VCaP (cell line): ENCODE measurements at regions not wholly inside any gene's neighbourhood (a gene's known extent, or its start where the extent isn't known, plus 50 kb on each side); places are given as distances from the start of the nearest gene placed in this dataset.

ENCODE experiments used
- H3K27ac ChIP-seq: fragments of 450-650 bp; 2 replicates; pipeline ENCODE4 v1.5.1; 2017
- TF ChIP-seq, protein P1 (sequence below): fragments of 450-650 bp; conservative IDR thresholded peaks from 2 replicates; pipeline ENCODE4 v1.5.1; 2017; ENCODE audit warnings: mild to moderate bottlenecking, moderate library complexity

DNA sequence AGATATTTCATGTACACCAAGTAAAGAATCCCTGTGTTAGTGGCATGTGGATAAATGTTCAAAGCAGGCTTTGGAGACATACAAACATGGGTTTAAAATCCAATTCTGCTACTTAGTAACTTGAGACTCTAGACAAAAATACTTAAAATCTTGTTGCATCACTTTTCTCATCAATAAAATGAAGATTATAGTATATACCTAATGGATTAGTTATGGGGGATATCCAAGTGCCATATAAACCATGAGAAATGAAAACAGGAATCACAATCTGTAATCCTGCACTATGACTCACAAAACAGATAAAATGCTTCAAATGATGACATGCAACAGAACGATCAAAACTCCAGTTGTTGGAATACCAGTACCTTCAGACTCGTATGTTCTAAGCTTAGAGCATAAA is 496.0 kb upstream of the RGMA start:
- no peak overlapping the region for H3K27ac ChIP-seq
- TF ChIP-seq, protein P1, sequence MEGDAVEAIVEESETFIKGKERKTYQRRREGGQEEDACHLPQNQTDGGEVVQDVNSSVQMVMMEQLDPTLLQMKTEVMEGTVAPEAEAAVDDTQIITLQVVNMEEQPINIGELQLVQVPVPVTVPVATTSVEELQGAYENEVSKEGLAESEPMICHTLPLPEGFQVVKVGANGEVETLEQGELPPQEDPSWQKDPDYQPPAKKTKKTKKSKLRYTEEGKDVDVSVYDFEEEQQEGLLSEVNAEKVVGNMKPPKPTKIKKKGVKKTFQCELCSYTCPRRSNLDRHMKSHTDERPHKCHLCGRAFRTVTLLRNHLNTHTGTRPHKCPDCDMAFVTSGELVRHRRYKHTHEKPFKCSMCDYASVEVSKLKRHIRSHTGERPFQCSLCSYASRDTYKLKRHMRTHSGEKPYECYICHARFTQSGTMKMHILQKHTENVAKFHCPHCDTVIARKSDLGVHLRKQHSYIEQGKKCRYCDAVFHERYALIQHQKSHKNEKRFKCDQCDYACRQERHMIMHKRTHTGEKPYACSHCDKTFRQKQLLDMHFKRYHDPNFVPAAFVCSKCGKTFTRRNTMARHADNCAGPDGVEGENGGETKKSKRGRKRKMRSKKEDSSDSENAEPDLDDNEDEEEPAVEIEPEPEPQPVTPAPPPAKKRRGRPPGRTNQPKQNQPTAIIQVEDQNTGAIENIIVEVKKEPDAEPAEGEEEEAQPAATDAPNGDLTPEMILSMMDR: no peak

DNA sequence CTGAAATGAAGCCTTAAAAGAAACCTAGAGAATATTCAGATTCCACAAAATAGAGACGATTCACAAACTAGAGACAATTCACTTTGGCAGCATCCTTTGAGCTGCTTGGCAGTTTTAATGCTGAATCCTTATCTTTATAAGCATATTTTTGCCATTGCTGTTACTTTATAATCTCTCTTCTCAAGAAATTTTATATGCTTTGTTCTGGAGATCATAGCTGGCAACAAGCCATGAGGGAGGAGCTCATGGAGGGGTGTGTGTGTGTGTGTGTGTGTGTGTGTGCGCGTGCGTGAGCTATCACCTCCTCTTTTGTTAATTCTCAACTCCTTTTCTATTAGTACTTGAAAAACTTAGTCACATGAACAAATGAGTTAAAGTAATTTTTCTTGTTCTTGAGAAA is 495.0 kb upstream of the RGMA start:
- TF ChIP-seq, protein P1: no peak
- no peak overlapping the region for H3K27ac ChIP-seq

DNA sequence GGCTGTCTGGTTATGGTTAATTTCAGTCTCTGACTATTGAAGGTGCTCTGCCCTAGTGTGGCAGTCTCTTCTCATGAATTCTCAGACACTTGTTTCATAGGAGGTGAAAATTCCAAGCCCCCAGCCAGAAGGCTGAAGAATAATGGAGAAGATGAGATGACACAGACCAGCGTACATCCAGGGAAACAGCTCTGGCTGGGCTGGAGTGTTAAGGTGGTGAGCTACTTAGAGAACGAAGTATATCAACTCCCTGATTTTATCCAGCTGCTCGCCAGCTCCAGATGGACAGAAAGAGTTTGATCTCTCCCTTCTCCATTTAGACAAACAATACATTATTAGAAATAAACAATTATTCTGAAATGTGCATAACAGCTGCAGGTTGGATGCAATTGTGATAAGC is 494.5 kb upstream of the RGMA start:
- TF ChIP-seq, protein P1: no peak
- no peak overlapping the region for H3K27ac ChIP-seq

DNA sequence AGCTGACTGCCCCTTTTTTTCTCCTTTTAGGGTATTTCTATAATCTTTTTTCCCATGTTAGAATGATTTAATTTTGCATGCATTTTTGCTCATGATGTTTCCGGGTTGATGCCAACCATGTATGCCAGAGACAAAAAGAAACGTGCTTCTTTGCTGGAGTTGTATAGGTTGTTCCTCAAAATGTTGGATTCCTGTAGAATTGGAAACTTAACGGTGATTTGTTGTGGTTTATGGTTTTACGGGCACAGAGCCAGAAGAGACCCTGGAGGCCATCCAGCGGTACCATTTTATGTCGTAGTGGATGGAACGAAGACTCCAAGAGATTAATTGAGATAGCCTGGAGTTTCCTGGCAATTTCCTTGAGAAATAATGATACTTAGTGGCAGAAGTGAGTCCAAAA is 481.5 kb upstream of the RGMA start:
- H3K27ac ChIP-seq: no peak overlapping the region
- TF ChIP-seq, protein P1: no peak

DNA sequence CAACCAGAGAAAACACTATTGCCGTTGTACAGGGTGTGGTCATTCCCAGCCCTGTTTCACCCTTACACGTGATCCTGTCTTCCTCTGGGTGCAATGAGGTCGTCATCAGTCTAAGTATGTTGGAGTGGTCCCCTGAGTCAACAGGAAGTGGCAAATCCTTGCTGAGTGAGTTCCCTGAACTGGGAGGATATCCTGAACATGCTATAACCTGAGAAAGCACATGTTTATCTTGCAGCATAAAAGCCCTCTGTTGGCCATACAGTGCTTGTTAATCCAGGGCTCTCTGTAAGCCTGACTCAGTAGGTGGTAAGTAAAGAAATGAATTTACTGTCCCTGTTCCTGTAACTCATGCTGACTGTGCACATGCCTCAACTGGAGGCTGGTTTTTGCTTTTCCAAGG is 477.8 kb upstream of the RGMA start:
- no peak overlapping the region for H3K27ac ChIP-seq
- TF ChIP-seq, protein P1: no peak

DNA sequence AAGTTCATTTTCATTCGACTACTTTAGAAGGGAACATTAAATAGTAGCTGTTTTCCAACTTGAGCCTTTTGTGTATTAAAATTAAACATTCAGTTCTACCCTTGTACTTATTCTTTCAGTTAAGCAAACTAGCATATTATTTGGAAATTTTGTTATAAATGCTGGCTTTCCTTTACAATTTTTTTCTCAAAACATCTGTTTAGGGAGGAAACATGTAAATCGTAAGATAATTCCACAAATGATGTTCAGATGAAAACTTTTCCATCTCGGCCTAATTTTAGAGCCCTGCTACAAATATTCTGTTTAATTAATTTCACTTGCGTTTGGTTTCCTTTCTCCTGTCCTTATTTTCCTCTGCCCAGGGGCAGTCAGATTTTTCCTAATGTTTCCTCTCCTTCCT is 476.2 kb upstream of the RGMA start:
- TF ChIP-seq, protein P1: no peak
- H3K27ac ChIP-seq: no peak overlapping the region

DNA sequence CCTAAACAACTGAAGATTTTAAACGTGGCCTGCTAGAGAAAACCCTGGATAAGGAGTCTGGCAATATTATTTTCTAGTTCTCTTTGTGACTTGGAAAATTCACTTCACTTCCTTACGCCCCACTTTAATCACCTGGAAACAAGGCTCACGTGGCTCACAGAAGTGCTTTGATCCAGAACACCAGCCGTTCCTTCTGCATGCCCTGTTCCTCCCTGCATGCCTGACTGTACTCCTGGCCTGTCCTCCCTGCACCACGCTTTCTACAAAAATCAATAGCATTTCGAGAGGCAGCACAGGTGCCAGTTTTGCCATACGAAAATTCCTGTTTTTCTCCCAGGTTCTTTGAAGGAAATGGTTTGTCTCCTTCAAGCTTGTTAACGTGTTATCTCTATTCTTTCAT is 474.2 kb upstream of the RGMA start:
- H3K27ac ChIP-seq: no peak overlapping the region
- TF ChIP-seq, protein P1: no peak
